Epithelial cell of proximal tubule (primary cell): ENCODE measurements at regions not wholly inside any gene's neighbourhood (a gene's known extent, or its start where the extent isn't known, plus 50 kb on each side); places are given as distances from the start of the nearest gene placed in this dataset.

ENCODE experiments used
- DNase-seq: peaks from one replicate; pipeline ENCODE4 v3.0.0-alpha.2; 2011; ENCODE audit warnings: low read depth
- H3K4me3 ChIP-seq: 2 replicates; pipeline ENCODE4 v1.5.1; 2011; ENCODE audit warnings: low read depth, mild to moderate bottlenecking, low read length
- CTCF ChIP-seq: conservative IDR thresholded peaks from 2 replicates; pipeline ENCODE4 v1.5.1; 2012; ENCODE audit warnings: low read depth, mild to moderate bottlenecking, low read length

GRCh38 chr5:56739990-56740389 is 75.4 kb upstream of the MAP3K1 start:
- no peak for DNase-seq
- H3K4me3 ChIP-seq = no peak overlapping the region
- no peak for TF ChIP-seq CTCF

- no peak overlapping the region for H3K4me3 ChIP-seq
- TF ChIP-seq CTCF = no peak
- DNase-seq = no peak
These were observed 77.3 kb upstream of the MAP3K1 start for GRCh38 chr5:56737951-56738606.

GRCh38 chr5:56737002-56737621 is 78.2 kb upstream of the MAP3K1 start:
- TF ChIP-seq CTCF = no peak
- DNase-seq = no peak
- H3K4me3 ChIP-seq = no peak overlapping the region

- no peak overlapping the region for H3K4me3 ChIP-seq
- no peak for TF ChIP-seq CTCF
- no peak for DNase-seq
These were observed 79.3 kb upstream of the MAP3K1 start for GRCh38 chr5:56735849-56736641.

GRCh38 chr5:56734091-56734694 is 81.2 kb upstream of the MAP3K1 start:
- no peak for TF ChIP-seq CTCF
- DNase-seq = peak; percentile 79
- no peak overlapping the region for H3K4me3 ChIP-seq

- no peak for TF ChIP-seq CTCF
- H3K4me3 ChIP-seq = no peak overlapping the region
- no peak for DNase-seq
These were observed 81.8 kb upstream of the MAP3K1 start for GRCh38 chr5:56733580-56733979.
